GM13976 (cell line): ENCODE measurements at regions not wholly inside any gene's neighbourhood (a gene's known extent, or its start where the extent isn't known, plus 50 kb on each side); places are given as distances from the start of the nearest gene placed in this dataset.

Experiments used
- DNase-seq: peaks from one replicate; pipeline ENCODE4 v3.0.0; 2012; ENCODE audit warnings: low spot score
- CTCF ChIP-seq: IDR thresholded peaks from 2 replicates; pipeline ENCODE4 v1.5.1; 2012; ENCODE audit warnings: borderline replicate concordance, mild to moderate bottlenecking; ENCODE audit not compliant: insufficient read depth; ENCODE audit errors: extremely low read depth, missing control alignments, control extremely low read depth
- in situ Hi-C: fragments of 300-500 bp; cut with MboI; formaldehyde crosslinking; loops from one replicate; pipeline ENCODE4 v1.12.0; 2022; ENCODE audit warnings: low sequenced_read_pairs, mixed read lengths, inconsistent platforms; ENCODE audit not compliant: unreplicated experiment

GRCh38 chr12:24530689-24531088 is 418.2 kb downstream of the BCAT1 start:
- in situ Hi-C loops, result no loop called here
- DNase-seq, result no peak
- TF ChIP-seq CTCF, result no peak

- TF ChIP-seq CTCF, result no peak
- no peak for DNase-seq
- in situ Hi-C loops, result no loop called here
Measured at GRCh38 chr12:24527102-24527501, 421.8 kb downstream of the BCAT1 start.

- no peak for TF ChIP-seq CTCF
- in situ Hi-C loops, result no loop called here
- no peak for DNase-seq
Measured at GRCh38 chr12:24522736-24523135, 426.2 kb downstream of the BCAT1 start.

GRCh38 chr12:24519759-24520158 is 429.1 kb downstream of the BCAT1 start:
- no peak for TF ChIP-seq CTCF
- in situ Hi-C loops, result no loop called here
- DNase-seq, result no peak

GRCh38 chr12:24517000-24517399 is 431.9 kb downstream of the BCAT1 start:
- no peak for DNase-seq
- in situ Hi-C loops, result no loop called here
- no peak for TF ChIP-seq CTCF

- DNase-seq, result no peak
- TF ChIP-seq CTCF, result no peak
- in situ Hi-C loops, result no loop called here
Measured at GRCh38 chr12:24510581-24511125, 438.2 kb downstream of the BCAT1 start.

- no peak for TF ChIP-seq CTCF
- in situ Hi-C loops, result no loop called here
- DNase-seq, result no peak
Measured at GRCh38 chr12:24507827-24508226, 441.1 kb downstream of the BCAT1 start.
